Natural killer cell (primary cell): ENCODE measurements at regions not wholly inside any gene's neighbourhood (a gene's known extent, or its start where the extent isn't known, plus 50 kb on each side); places are given as distances from the start of the nearest gene placed in this dataset.

Experiments used
- ATAC-seq, 3 donors: fragments of 150-1000 bp in 2 of 3; fragments of 200-7000 bp in 1 of 3; cut with Tn5 transposase; 1 replicate in 1 of 3; 2 replicates in 2 of 3; pipeline ENCODE4 v1.10.0; 2021; ENCODE audit warnings: mild to moderate bottlenecking in 2 of 3, moderate library complexity in 2 of 3
- DNase-seq, 2 donors: peaks; one replicate each; pipeline versions ENCODE4 v3.0.0 to v3.0.0-alpha.2; 2013 to 2021; ENCODE audit warnings: mixed read lengths in 1 of 2
- H3K27ac ChIP-seq: one replicate; pipeline ENCODE4 v1.5.1; 2013; ENCODE audit warnings: mild to moderate bottlenecking, low read length
- H3K27me3 ChIP-seq: one replicate; pipeline ENCODE4 v1.6.1; 2013; ENCODE audit warnings: low read length; ENCODE audit not compliant: control insufficient read depth, insufficient read depth
- H3K36me3 ChIP-seq: one replicate; pipeline ENCODE4 v1.6.1; 2013; ENCODE audit warnings: low read length; ENCODE audit not compliant: control insufficient read depth, insufficient read depth
- H3K4me1 ChIP-seq: one replicate; pipeline ENCODE4 v1.6.1; 2013; ENCODE audit warnings: low read length; ENCODE audit not compliant: control insufficient read depth, insufficient read depth
- H3K4me3 ChIP-seq: one replicate; pipeline ENCODE4 v1.5.1; 2013; ENCODE audit warnings: low read length
- H3K9me3 ChIP-seq: one replicate; pipeline ENCODE4 v1.6.1; 2013; ENCODE audit warnings: low read length; ENCODE audit not compliant: control insufficient read depth, insufficient read depth
- H3K27ac Mint-ChIP-seq, 2 donors: one replicate each; pipeline ENCODE4 v1.8.0; 2022; ENCODE audit warnings: mild to moderate bottlenecking in 2 of 2, mixed read lengths in 2 of 2, moderate library complexity in 1 of 2
- H3K27me3 Mint-ChIP-seq, 2 donors: one replicate each; pipeline ENCODE4 v1.8.0; 2022; ENCODE audit warnings: low read depth in 2 of 2, mixed read lengths in 2 of 2
- H3K36me3 Mint-ChIP-seq: one replicate; pipeline ENCODE4 v1.8.0; 2022; ENCODE audit warnings: mixed read lengths
- H3K4me1 Mint-ChIP-seq, 2 donors: one replicate each; pipeline ENCODE4 v1.8.0; 2022; ENCODE audit warnings: mixed read lengths in 2 of 2
- H3K4me3 Mint-ChIP-seq: one replicate; pipeline ENCODE4 v1.8.0; 2022; ENCODE audit warnings: mild to moderate bottlenecking, moderate library complexity, mixed read lengths
- H3K9me3 Mint-ChIP-seq, 2 donors: one replicate each; pipeline ENCODE4 v1.8.0; 2022; ENCODE audit warnings: mixed read lengths in 2 of 2
- WGBS: methylation state at CpG from one replicate; pipeline ENCODE4 v1.1.7; 2013; ENCODE audit warnings: missing lambda C conversion rate; ENCODE audit not compliant: insufficient coverage; 5-methylcytosine and 5-hydroxymethylcytosine counted together
- intact Hi-C: fragments of 100-400 bp; cut with micrococcal nuclease; formaldehyde crosslinking; loops from one replicate; pipeline ENCODE4 v1.14.2; 2022
- TF ChIP-seq, protein P1 (sequence below): fragments of 200-600 bp; IDR thresholded peaks from one replicate; pipeline ENCODE4 v1.8.0; 2022; ENCODE audit warnings: antibody characterized with exemption

DNA sequence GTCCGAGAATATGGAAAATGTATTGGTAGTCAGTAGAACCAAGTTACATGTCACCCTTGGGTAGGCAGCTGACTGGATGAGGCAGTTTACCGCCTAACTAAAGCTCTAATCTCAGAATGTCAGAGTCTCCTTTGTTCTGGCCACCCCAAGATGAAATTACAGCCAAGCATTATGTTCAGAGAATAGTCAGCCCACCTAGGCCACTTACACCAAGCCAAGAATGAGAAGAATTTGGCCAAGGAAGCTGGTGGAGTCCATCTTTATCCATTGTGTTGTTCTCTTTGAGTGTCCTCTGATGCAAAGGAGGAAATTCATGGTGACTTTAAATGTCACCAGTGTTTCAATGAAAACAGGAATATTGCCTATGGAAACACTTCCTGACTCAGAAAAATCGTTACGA lies 275.1 kb upstream of the MAP3K1 start:
- Histone ChIP-seq H3K9me3 (no peaks in the 10 kb centered on the region), H3K36me3 (no peaks in the 10 kb centered on the region), H3K4me1 (no peaks in the 10 kb centered on the region), H3K27me3 (no peaks in the 10 kb centered on the region), H3K27ac (no peak overlapping the region), H3K4me3 (no peak overlapping the region)
- DNase-seq (no peak), ATAC-seq (no peak)
- TF ChIP-seq, protein P1, sequence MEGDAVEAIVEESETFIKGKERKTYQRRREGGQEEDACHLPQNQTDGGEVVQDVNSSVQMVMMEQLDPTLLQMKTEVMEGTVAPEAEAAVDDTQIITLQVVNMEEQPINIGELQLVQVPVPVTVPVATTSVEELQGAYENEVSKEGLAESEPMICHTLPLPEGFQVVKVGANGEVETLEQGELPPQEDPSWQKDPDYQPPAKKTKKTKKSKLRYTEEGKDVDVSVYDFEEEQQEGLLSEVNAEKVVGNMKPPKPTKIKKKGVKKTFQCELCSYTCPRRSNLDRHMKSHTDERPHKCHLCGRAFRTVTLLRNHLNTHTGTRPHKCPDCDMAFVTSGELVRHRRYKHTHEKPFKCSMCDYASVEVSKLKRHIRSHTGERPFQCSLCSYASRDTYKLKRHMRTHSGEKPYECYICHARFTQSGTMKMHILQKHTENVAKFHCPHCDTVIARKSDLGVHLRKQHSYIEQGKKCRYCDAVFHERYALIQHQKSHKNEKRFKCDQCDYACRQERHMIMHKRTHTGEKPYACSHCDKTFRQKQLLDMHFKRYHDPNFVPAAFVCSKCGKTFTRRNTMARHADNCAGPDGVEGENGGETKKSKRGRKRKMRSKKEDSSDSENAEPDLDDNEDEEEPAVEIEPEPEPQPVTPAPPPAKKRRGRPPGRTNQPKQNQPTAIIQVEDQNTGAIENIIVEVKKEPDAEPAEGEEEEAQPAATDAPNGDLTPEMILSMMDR: no peak
- no peaks in the 10 kb centered on the region for H3K36me3 Mint-ChIP-seq
- intact Hi-C loops: no loop called here
- H3K9me3 Mint-ChIP-seq: no peaks in the 10 kb centered on the region
- no peak overlapping the region for H3K27ac Mint-ChIP-seq
- H3K4me3 Mint-ChIP-seq: no peak overlapping the region
- no peaks in the 10 kb centered on the region for H3K27me3 Mint-ChIP-seq
- 90% methylated on average over 4 of the region's 4 CpGs for WGBS
- H3K4me1 Mint-ChIP-seq: no peaks in the 10 kb centered on the region

- intact Hi-C loops: no loop called here
- no peaks in the 10 kb centered on the region for H3K36me3 ChIP-seq
- Mint-ChIP-seq H3K4me1 (no peaks in the 10 kb centered on the region), H3K9me3 (no peaks in the 10 kb centered on the region), H3K27ac (no peak overlapping the region), H3K27me3 (no peaks in the 10 kb centered on the region), H3K4me3 (no peak overlapping the region), H3K36me3 (no peaks in the 10 kb centered on the region)
- no peak for DNase-seq
- no peak for ATAC-seq
- H3K27ac ChIP-seq: no peak overlapping the region
- H3K4me1 ChIP-seq: no peaks in the 10 kb centered on the region
- H3K4me3 ChIP-seq: no peak overlapping the region
- 96% methylated on average over 5 of the region's 6 CpGs for WGBS
- H3K27me3 ChIP-seq: no peaks in the 10 kb centered on the region
- H3K9me3 ChIP-seq: no peaks in the 10 kb centered on the region
- TF ChIP-seq, protein P1: no peak
Measured at GRCh38 chr5:56538580-56538979, 276.8 kb upstream of the MAP3K1 start.

DNA sequence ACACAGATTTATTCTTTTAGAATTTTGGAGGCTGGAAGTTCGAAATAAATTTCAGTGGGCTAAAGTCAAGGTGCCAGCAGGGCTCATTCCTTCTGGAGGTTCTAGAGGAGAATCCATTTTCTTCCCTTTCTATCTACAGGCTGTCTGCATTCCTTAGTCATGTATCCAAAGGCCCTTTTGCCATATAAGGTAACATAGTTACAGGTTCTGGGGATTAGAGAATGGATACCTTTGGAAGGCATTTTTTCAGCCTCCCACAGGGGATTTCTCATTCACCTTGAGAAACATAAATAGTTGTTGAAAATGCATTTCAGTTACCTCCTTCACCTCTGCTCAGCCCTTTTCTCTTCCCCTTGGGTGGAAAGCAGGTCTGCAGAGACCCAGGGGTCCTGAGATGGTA lies 280.0 kb upstream of the MAP3K1 start:
- no peaks in the 10 kb centered on the region for H3K4me1 Mint-ChIP-seq
- no peaks in the 10 kb centered on the region for H3K27me3 ChIP-seq
- DNase-seq: no peak
- H3K4me3 ChIP-seq: no peak overlapping the region
- intact Hi-C loops: no loop called here
- no peaks in the 10 kb centered on the region for H3K9me3 Mint-ChIP-seq
- TF ChIP-seq, protein P1: no peak
- no peak overlapping the region for H3K4me3 Mint-ChIP-seq
- no peaks in the 10 kb centered on the region for H3K36me3 ChIP-seq
- no peak overlapping the region for H3K27ac ChIP-seq
- ATAC-seq: no peak
- 85% methylated on average over 1 of the region's 1 CpG for WGBS
- H3K27ac Mint-ChIP-seq: no peak overlapping the region
- H3K27me3 Mint-ChIP-seq: no peaks in the 10 kb centered on the region
- no peaks in the 10 kb centered on the region for H3K36me3 Mint-ChIP-seq
- H3K4me1 ChIP-seq: no peaks in the 10 kb centered on the region
- no peaks in the 10 kb centered on the region for H3K9me3 ChIP-seq

- Histone ChIP-seq H3K27me3 (no peaks in the 10 kb centered on the region), H3K27ac (no peak overlapping the region), H3K4me1 (no peaks in the 10 kb centered on the region), H3K4me3 (no peak overlapping the region), H3K36me3 (no peaks in the 10 kb centered on the region), H3K9me3 (no peaks in the 10 kb centered on the region)
- WGBS: 86% methylated on average over 6 of the region's 6 CpGs
- no peaks in the 10 kb centered on the region for H3K27me3 Mint-ChIP-seq
- DNase-seq (peak in 1 of 2 donors; percentile 10), ATAC-seq (no peak)
- H3K27ac Mint-ChIP-seq: no peak overlapping the region
- H3K4me1 Mint-ChIP-seq: no peaks in the 10 kb centered on the region
- H3K9me3 Mint-ChIP-seq: no peaks in the 10 kb centered on the region
- H3K36me3 Mint-ChIP-seq: no peaks in the 10 kb centered on the region
- H3K4me3 Mint-ChIP-seq: no peak overlapping the region
- intact Hi-C loops: no loop called here
- TF ChIP-seq, protein P1: no peak
Measured at GRCh38 chr5:56534102-56534829, 281.1 kb upstream of the MAP3K1 start.
